Smooth muscle cell (in vitro differentiated cells): ENCODE measurements at regions not wholly inside any gene's neighbourhood (a gene's known extent, or its start where the extent isn't known, plus 50 kb on each side); places are given as distances from the start of the nearest gene placed in this dataset.

Experiments used
- DNase-seq: peaks from one replicate; lab custom pipeline; 2025; ENCODE audit not compliant: unreplicated experiment; lab: John Stamatoyannopoulos, UW
- H2AFZ ChIP-seq: fragments of 200-600 bp; sonication (generic); 2 replicates; pipeline ENCODE4 v1.6.0; 2016; ENCODE audit warnings: antibody characterized with exemption, low read depth, mild to moderate bottlenecking
- H3F3A ChIP-seq: fragments of 200-600 bp; sonication (generic); 2 replicates; pipeline ENCODE4 v1.6.0; 2017; ENCODE audit warnings: antibody characterized with exemption, low read depth
- H3K27ac ChIP-seq: fragments of 200-600 bp; sonication (generic); 2 replicates; pipeline ENCODE4 v1.5.1; 2016; ENCODE audit warnings: low read depth, mild to moderate bottlenecking
- H3K27me3 ChIP-seq: fragments of 200-600 bp; sonication (generic); 2 replicates; pipeline ENCODE4 v1.6.1; 2016; ENCODE audit warnings: low read depth, mild to moderate bottlenecking
- H3K36me3 ChIP-seq: fragments of 200-600 bp; sonication (generic); 2 replicates; pipeline ENCODE4 v1.5.1; 2016; ENCODE audit warnings: low read depth
- H3K4me1 ChIP-seq: fragments of 200-600 bp; sonication (generic); 2 replicates; pipeline ENCODE4 v1.5.1; 2016; ENCODE audit warnings: low read depth
- H3K4me2 ChIP-seq: fragments of 200-600 bp; sonication (generic); 2 replicates; pipeline ENCODE4 v1.6.0; 2016; ENCODE audit warnings: mild to moderate bottlenecking
- H3K4me3 ChIP-seq: fragments of 200-600 bp; sonication (generic); 2 replicates; pipeline ENCODE4 v1.5.1; 2016; ENCODE audit warnings: mild to moderate bottlenecking
- H3K79me2 ChIP-seq: fragments of 200-600 bp; sonication (generic); 2 replicates; pipeline ENCODE4 v1.6.0; 2016; ENCODE audit warnings: low read depth, mild to moderate bottlenecking
- H3K9ac ChIP-seq: fragments of 200-600 bp; sonication (generic); 2 replicates; pipeline ENCODE4 v1.6.0; 2016; ENCODE audit warnings: low read depth
- H3K9me3 ChIP-seq: fragments of 200-600 bp; sonication (generic); replicated peaks from 2 replicates; pipeline ENCODE4 v1.5.1; 2016; ENCODE audit warnings: low read depth
- H4K20me1 ChIP-seq: fragments of 200-600 bp; sonication (generic); 2 replicates; pipeline ENCODE4 v1.6.0; 2016; ENCODE audit warnings: low read depth
- WGBS: methylation state at CpG from one replicate; pipeline ENCODE4 v1.1.7; 2016; ENCODE audit warnings: low lambda C conversion rate; 5-methylcytosine and 5-hydroxymethylcytosine counted together
- TF ChIP-seq, protein P1 (sequence below): fragments of 200-600 bp; sonication (generic); IDR thresholded peaks from 2 replicates; pipeline ENCODE4 v1.5.1; 2017; ENCODE audit warnings: borderline replicate concordance, mild to moderate bottlenecking, antibody characterized with exemption; ENCODE audit not compliant: insufficient read depth, poor library complexity, severe bottlenecking

DNA sequence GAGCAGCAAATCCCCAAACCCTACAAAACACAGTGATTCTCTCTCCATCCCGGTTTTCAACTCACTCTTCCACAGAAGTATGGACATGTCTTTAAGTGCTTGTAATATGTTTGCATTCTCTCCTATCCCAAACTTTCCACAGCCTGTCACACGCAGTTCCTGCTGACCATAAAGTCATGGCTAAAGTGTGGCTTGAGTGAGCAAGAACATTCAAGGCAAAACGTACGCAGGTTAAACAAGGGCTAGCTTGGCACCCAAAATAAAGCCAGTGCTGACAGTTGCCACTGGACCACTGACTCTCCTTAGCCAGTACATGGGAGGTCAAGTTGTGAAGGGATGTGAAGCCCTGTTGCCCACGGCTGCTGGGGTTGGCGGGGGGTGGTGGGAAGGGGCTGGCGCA lies 211.1 kb upstream of the IRX1 start:
- no peaks in the 10 kb centered on the region for H3F3A ChIP-seq

DNA sequence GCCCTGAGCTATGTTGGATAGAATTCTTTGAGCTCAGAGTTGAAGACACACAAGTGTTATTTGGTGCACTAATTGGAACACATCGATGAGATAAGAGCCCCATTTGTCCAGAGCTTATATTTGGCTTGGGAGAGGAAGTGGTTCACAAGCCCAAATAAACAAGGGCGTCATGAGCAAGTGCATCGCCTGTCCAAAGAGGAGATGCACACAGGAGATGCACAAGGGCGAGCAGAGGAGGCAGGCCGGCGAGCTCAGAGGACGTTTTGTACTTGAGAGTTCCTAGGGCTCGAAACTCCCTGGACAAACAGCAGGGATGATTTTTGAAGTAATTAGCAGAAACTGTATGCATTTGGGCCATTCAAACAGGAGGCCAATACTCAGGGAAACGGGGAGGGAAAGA lies 212.8 kb upstream of the IRX1 start:
- Histone ChIP-seq H3K9ac (no peak overlapping the region), H3K79me2 (no peaks in the 10 kb centered on the region), H3K27ac (no peak overlapping the region), H3K27me3 (no peaks in the 10 kb centered on the region), H3K36me3 (no peaks in the 10 kb centered on the region), H3K4me1 (no peaks in the 10 kb centered on the region), H4K20me1 (no peaks in the 10 kb centered on the region), H3F3A (no peaks in the 10 kb centered on the region), H3K9me3 (no peaks in the 10 kb centered on the region), H3K4me3 (no peak overlapping the region), H3K4me2 (no peak overlapping the region), H2AFZ (no peak overlapping the region)
- TF ChIP-seq, protein P1, sequence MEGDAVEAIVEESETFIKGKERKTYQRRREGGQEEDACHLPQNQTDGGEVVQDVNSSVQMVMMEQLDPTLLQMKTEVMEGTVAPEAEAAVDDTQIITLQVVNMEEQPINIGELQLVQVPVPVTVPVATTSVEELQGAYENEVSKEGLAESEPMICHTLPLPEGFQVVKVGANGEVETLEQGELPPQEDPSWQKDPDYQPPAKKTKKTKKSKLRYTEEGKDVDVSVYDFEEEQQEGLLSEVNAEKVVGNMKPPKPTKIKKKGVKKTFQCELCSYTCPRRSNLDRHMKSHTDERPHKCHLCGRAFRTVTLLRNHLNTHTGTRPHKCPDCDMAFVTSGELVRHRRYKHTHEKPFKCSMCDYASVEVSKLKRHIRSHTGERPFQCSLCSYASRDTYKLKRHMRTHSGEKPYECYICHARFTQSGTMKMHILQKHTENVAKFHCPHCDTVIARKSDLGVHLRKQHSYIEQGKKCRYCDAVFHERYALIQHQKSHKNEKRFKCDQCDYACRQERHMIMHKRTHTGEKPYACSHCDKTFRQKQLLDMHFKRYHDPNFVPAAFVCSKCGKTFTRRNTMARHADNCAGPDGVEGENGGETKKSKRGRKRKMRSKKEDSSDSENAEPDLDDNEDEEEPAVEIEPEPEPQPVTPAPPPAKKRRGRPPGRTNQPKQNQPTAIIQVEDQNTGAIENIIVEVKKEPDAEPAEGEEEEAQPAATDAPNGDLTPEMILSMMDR = no peak
- WGBS = 89% methylated on average over 9 of the region's 9 CpGs
- DNase-seq = no peak

More for the DNA sequence above, 211.1 kb upstream of the IRX1 start:
- TF ChIP-seq, protein P1 = no peak
- Histone ChIP-seq H3K27me3 (no peaks in the 10 kb centered on the region), H3K4me3 (no peak overlapping the region), H3K9me3 (no peaks in the 10 kb centered on the region), H3K27ac (no peak overlapping the region), H3K4me2 (no peak overlapping the region), H3K4me1 (no peaks in the 10 kb centered on the region), H4K20me1 (no peaks in the 10 kb centered on the region), H2AFZ (no peak overlapping the region), H3K79me2 (no peaks in the 10 kb centered on the region), H3K36me3 (no peaks in the 10 kb centered on the region), H3K9ac (no peak overlapping the region)
- WGBS = 86% methylated on average over 7 of the region's 7 CpGs
- no peak for DNase-seq

DNA sequence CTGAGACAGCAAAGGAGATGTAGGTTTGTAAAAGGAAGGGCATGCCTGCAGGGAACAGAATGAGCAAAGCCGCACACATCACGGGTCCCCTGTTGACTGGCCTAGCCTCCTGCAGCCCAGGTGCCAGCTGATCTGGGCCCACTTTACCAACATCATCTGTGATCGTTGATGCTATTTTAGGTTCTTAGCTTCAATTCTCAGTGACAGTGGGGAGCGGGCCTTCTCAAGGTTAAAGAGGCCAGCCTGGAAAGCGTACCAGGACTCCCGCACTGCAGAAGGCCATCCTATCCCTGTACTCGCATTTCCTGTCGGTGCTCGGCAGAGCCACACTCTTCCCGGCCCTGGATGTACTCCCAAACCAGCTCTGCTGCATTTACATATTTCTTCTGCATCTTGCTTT lies 213.5 kb upstream of the IRX1 start:
- Histone ChIP-seq H3K4me3 (no peak overlapping the region), H3K4me1 (no peaks in the 10 kb centered on the region), H3F3A (no peaks in the 10 kb centered on the region), H3K9ac (no peak overlapping the region), H3K27me3 (no peaks in the 10 kb centered on the region), H3K79me2 (no peaks in the 10 kb centered on the region), H3K4me2 (no peak overlapping the region), H2AFZ (no peak overlapping the region), H3K9me3 (no peaks in the 10 kb centered on the region), H3K27ac (no peak overlapping the region), H3K36me3 (no peaks in the 10 kb centered on the region), H4K20me1 (no peaks in the 10 kb centered on the region)
- no peak for DNase-seq
- TF ChIP-seq, protein P1 = no peak
- WGBS = 94% methylated on average over 10 of the region's 10 CpGs

DNA sequence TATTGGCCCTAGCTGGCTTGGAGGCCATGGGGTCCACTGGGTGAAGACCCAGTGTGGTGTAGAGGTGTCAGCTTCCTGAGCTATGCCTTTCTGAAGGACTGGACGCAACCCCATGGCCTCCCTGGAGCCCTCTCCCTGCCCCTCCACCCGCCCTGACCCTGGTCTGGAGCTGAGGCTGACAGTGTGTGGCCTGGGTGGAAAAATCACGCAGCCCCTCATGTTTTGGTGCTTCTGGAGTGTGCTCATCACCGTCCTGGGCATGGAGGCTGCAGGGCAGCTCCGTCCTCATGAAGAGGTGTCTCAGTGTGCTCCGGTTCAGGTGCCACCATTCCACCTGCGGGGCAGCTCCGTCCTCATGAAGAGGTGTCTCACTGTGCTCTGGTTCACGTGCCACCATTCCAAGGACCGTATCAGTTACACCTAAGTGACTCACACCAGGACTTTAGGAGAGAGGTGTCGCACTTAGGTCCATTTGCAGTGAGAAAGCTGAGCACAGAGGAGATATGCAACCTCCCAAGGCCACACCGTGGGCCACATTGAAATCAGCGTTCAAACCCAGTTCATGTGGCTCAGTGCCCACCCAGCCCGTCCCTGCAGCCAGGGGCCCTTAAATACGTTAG lies 214.3 kb upstream of the IRX1 start:
- no peaks in the 10 kb centered on the region for H3K4me1 ChIP-seq
- WGBS = 89% methylated on average over 15 of the region's 15 CpGs
- H3K27ac ChIP-seq = no peak overlapping the region
- H3K4me2 ChIP-seq = no peak overlapping the region
- H3K9ac ChIP-seq = no peak overlapping the region
- no peak for DNase-seq
- no peaks in the 10 kb centered on the region for H4K20me1 ChIP-seq
- H2AFZ ChIP-seq = no peak overlapping the region
- H3K27me3 ChIP-seq = no peaks in the 10 kb centered on the region
- H3K79me2 ChIP-seq = no peaks in the 10 kb centered on the region
- no peaks in the 10 kb centered on the region for H3K36me3 ChIP-seq
- H3F3A ChIP-seq = no peaks in the 10 kb centered on the region
- no peaks in the 10 kb centered on the region for H3K9me3 ChIP-seq
- TF ChIP-seq, protein P1 = no peak
- no peak overlapping the region for H3K4me3 ChIP-seq
